ENCODE measurements at regions not wholly inside any gene's neighbourhood (a gene's known extent, or its start where the extent isn't known, plus 50 kb on each side); places are given as distances from the start of the nearest gene placed in this dataset.

DNA sequence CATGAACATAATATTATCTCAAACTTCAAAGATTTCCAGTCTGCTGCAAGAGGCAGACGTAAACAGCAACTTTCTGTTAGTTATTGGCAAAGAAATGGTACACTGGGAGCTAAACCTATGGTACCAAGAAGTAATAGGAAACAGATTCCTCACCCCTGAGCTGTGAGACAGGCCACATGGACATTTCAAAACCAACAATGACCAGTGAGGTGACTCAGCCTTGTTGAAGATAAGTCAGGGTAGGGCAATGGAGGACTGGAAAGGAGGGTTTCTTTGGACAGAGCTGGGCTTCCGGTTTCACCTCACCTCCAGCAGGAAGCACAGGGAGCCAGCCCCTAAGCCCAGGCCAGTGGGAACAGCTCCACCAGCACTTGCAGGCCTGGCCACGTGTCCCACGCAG lies 1320.5 kb downstream of the AACS start (continued):
- TF ChIP-seq, protein P1, sequence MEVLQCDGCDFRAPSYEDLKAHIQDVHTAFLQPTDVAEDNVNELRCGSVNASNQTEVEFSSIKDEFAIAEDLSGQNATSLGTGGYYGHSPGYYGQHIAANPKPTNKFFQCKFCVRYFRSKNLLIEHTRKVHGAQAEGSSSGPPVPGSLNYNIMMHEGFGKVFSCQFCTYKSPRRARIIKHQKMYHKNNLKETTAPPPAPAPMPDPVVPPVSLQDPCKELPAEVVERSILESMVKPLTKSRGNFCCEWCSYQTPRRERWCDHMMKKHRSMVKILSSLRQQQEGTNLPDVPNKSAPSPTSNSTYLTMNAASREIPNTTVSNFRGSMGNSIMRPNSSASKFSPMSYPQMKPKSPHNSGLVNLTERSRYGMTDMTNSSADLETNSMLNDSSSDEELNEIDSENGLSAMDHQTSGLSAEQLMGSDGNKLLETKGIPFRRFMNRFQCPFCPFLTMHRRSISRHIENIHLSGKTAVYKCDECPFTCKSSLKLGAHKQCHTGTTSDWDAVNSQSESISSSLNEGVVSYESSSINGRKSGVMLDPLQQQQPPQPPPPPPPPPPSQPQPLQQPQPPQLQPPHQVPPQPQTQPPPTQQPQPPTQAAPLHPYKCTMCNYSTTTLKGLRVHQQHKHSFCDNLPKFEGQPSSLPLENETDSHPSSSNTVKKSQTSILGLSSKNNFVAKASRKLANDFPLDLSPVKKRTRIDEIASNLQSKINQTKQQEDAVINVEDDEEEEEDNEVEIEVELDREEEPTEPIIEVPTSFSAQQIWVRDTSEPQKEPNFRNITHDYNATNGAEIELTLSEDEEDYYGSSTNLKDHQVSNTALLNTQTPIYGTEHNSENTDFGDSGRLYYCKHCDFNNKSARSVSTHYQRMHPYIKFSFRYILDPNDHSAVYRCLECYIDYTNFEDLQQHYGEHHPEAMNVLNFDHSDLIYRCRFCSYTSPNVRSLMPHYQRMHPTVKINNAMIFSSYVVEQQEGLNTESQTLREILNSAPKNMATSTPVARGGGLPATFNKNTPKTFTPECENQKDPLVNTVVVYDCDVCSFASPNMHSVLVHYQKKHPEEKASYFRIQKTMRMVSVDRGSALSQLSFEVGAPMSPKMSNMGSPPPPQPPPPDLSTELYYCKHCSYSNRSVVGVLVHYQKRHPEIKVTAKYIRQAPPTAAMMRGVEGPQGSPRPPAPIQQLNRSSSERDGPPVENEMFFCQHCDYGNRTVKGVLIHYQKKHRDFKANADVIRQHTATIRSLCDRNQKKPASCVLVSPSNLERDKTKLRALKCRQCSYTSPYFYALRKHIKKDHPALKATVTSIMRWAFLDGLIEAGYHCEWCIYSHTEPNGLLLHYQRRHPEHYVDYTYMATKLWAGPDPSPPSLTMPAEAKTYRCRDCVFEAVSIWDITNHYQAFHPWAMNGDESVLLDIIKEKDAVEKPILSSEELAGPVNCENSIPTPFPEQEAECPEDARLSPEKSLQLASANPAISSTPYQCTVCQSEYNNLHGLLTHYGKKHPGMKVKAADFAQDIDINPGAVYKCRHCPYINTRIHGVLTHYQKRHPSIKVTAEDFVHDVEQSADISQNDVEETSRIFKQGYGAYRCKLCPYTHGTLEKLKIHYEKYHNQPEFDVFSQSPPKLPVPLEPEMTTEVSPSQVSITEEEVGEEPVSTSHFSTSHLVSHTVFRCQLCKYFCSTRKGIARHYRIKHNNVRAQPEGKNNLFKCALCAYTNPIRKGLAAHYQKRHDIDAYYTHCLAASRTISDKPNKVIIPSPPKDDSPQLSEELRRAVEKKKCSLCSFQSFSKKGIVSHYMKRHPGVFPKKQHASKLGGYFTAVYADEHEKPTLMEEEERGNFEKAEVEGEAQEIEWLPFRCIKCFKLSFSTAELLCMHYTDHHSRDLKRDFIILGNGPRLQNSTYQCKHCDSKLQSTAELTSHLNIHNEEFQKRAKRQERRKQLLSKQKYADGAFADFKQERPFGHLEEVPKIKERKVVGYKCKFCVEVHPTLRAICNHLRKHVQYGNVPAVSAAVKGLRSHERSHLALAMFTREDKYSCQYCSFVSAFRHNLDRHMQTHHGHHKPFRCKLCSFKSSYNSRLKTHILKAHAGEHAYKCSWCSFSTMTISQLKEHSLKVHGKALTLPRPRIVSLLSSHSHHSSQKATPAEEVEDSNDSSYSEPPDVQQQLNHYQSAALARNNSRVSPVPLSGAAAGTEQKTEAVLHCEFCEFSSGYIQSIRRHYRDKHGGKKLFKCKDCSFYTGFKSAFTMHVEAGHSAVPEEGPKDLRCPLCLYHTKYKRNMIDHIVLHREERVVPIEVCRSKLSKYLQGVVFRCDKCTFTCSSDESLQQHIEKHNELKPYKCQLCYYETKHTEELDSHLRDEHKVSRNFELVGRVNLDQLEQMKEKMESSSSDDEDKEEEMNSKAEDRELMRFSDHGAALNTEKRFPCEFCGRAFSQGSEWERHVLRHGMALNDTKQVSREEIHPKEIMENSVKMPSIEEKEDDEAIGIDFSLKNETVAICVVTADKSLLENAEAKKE (CRISPR knock-in tag; IDR thresholded peaks at IDR 0.05): no peak

DNA sequence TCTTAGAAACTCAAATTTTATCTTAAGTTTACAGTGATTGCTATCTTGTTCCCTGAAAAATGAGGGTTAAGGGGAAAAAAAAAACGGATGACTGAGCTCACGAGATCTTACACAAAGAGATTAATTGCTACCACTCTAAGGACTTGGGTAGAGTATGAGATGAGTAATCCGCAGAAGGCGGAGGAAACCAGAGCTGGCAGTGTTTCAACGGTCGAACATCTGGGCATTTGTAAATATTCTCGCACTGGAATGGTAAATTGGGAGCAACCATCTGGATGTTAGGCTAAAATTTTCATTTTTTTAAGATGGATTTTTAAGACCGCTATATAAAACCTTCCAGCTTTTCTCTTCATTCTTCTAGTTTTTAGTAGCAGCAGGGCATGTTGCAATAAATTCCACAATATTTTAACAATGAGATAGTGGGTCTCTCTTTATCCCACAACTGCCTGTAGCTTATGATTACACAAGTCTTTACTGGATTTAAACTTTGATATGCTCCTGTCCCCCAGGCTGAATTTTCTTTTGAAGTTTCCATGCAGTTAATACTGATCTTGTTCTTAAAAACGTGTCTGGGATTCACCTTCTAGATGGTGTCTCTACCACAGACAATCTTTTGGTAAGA lies 1324.1 kb downstream of the AACS start:
- Mint-ChIP-seq H3K27me3 (ENCODE audit: insufficient read depth, low read depth, poor library complexity) (peaks cover 2% of the 10 kb centered on the region), H3K27ac (no peak overlapping the region), H3K36me3 (ENCODE audit: low read depth) (peaks cover 33% of the 10 kb centered on the region), H3K9me3 (peaks cover 91% of the 10 kb centered on the region), H3K4me3 (no peak overlapping the region), H3K4me1 (no peaks in the 10 kb centered on the region)
- Histone ChIP-seq H2AFZ (no peak overlapping the region), H3K9me2 (ENCODE audit: insufficient read depth) (0 out of 2 replicates have a peak, but pooled peaks cover 6% of the 10 kb centered on the region), H3F3A (replicated peaks; ENCODE audit: low read depth) (no peaks in the 10 kb centered on the region), H3K27ac (ENCODE audit: low read depth) (no peak overlapping the region), H3K4me1 (ENCODE audit: insufficient read depth) (peaks cover 6% of the 10 kb centered on the region; the same call in 1 of the 2 replicates), H3K4me3 (no peak overlapping the region), H4K20me1 (replicated peaks; ENCODE audit: insufficient read depth) (no peaks in the 10 kb centered on the region), H3K27me3 (ENCODE audit: insufficient read depth) (no peaks in the 10 kb centered on the region), H3K79me2 (replicated peaks; ENCODE audit: insufficient read depth) (no peaks in the 10 kb centered on the region), H3K36me3 (ENCODE audit: insufficient read depth) (no peaks in the 10 kb centered on the region; the same call in 1 of the 2 replicates), H3K4me2 (no peak overlapping the region)
- ATAC-seq (no peak), DNase-seq (ENCODE audit: low spot score) (no peak)
- TF ChIP-seq ZNF114 (CRISPR knock-in tag; IDR thresholded peaks at IDR 0.05): no peak
- no peak for TF ChIP-seq JUNB (IDR thresholded peaks at IDR 0.05; ENCODE audit: unreplicated experiment)
- TF ChIP-seq NANOG (IDR thresholded peaks at IDR 0.05; ENCODE audit: borderline replicate concordance): no peak
- TF ChIP-seq EZH2phosphoT487 (IDR thresholded peaks at IDR 0.05; ENCODE audit: unreplicated experiment): no peak
- no peak for TF ChIP-seq POLR2AphosphoS5 (IDR thresholded peaks at IDR 0.05; ENCODE audit: low read depth)
- TF ChIP-seq, protein P2, sequence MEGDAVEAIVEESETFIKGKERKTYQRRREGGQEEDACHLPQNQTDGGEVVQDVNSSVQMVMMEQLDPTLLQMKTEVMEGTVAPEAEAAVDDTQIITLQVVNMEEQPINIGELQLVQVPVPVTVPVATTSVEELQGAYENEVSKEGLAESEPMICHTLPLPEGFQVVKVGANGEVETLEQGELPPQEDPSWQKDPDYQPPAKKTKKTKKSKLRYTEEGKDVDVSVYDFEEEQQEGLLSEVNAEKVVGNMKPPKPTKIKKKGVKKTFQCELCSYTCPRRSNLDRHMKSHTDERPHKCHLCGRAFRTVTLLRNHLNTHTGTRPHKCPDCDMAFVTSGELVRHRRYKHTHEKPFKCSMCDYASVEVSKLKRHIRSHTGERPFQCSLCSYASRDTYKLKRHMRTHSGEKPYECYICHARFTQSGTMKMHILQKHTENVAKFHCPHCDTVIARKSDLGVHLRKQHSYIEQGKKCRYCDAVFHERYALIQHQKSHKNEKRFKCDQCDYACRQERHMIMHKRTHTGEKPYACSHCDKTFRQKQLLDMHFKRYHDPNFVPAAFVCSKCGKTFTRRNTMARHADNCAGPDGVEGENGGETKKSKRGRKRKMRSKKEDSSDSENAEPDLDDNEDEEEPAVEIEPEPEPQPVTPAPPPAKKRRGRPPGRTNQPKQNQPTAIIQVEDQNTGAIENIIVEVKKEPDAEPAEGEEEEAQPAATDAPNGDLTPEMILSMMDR (conservative IDR thresholded peaks at IDR 0.05; ENCODE audit: low read depth in 2 of 2): no peak
- TF ChIP-seq CREB1 (CRISPR knock-in tag; IDR thresholded peaks at IDR 0.05; ENCODE audit: low read depth): no peak
- TF ChIP-seq, protein P3, sequence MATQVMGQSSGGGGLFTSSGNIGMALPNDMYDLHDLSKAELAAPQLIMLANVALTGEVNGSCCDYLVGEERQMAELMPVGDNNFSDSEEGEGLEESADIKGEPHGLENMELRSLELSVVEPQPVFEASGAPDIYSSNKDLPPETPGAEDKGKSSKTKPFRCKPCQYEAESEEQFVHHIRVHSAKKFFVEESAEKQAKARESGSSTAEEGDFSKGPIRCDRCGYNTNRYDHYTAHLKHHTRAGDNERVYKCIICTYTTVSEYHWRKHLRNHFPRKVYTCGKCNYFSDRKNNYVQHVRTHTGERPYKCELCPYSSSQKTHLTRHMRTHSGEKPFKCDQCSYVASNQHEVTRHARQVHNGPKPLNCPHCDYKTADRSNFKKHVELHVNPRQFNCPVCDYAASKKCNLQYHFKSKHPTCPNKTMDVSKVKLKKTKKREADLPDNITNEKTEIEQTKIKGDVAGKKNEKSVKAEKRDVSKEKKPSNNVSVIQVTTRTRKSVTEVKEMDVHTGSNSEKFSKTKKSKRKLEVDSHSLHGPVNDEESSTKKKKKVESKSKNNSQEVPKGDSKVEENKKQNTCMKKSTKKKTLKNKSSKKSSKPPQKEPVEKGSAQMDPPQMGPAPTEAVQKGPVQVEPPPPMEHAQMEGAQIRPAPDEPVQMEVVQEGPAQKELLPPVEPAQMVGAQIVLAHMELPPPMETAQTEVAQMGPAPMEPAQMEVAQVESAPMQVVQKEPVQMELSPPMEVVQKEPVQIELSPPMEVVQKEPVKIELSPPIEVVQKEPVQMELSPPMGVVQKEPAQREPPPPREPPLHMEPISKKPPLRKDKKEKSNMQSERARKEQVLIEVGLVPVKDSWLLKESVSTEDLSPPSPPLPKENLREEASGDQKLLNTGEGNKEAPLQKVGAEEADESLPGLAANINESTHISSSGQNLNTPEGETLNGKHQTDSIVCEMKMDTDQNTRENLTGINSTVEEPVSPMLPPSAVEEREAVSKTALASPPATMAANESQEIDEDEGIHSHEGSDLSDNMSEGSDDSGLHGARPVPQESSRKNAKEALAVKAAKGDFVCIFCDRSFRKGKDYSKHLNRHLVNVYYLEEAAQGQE (IDR thresholded peaks at IDR 0.05; ENCODE audit: unreplicated experiment): no peak
- TF ChIP-seq, protein P4, sequence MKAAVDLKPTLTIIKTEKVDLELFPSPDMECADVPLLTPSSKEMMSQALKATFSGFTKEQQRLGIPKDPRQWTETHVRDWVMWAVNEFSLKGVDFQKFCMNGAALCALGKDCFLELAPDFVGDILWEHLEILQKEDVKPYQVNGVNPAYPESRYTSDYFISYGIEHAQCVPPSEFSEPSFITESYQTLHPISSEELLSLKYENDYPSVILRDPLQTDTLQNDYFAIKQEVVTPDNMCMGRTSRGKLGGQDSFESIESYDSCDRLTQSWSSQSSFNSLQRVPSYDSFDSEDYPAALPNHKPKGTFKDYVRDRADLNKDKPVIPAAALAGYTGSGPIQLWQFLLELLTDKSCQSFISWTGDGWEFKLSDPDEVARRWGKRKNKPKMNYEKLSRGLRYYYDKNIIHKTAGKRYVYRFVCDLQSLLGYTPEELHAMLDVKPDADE (IDR thresholded peaks at IDR 0.05): no peak
- no peak for TF ChIP-seq ZNF331 (CRISPR knock-in tag; IDR thresholded peaks at IDR 0.05; ENCODE audit: low read depth)
- no peak for TF ChIP-seq EZH2 (IDR thresholded peaks at IDR 0.05; ENCODE audit: low read depth, unreplicated experiment)
- TF ChIP-seq STAT1 (IDR thresholded peaks at IDR 0.05; ENCODE audit: unreplicated experiment): no peak
